Cardiac fibroblast (primary cell): ENCODE measurements at regions not wholly inside any gene's neighbourhood (a gene's known extent, or its start where the extent isn't known, plus 50 kb on each side); places are given as distances from the start of the nearest gene placed in this dataset.

ENCODE experiments used
- DNase-seq, 2 donors: peaks; one replicate each; pipeline versions ENCODE4 v3.0.0 to v3.0.0-alpha.2; 2010; ENCODE audit warnings: low read depth in 2 of 2
- H3K4me3 ChIP-seq, 2 donors: replicated peaks in 1 of 2; 1 replicate in 1 of 2; 2 replicates in 1 of 2; pipeline ENCODE4 v1.5.1; 2011; ENCODE audit warnings: low read depth in 2 of 2, low read length in 2 of 2, mild to moderate bottlenecking in 2 of 2, moderate library complexity in 1 of 2
- CTCF ChIP-seq: IDR thresholded peaks from one replicate; pipeline ENCODE4 v1.5.1; 2011; ENCODE audit warnings: low read depth, mild to moderate bottlenecking, low read length, inconsistent platforms

GRCh38 chr7:32406386-32406785 lies 83.8 kb downstream of the LSM5 start:
- DNase-seq = no peak
- no peak for TF ChIP-seq CTCF
- H3K4me3 ChIP-seq = no peak overlapping the region

GRCh38 chr7:32403463-32404229 lies 86.5 kb downstream of the LSM5 start:
- DNase-seq = no peak
- no peak for TF ChIP-seq CTCF
- no peak overlapping the region for H3K4me3 ChIP-seq

- H3K4me3 ChIP-seq = no peak overlapping the region
- TF ChIP-seq CTCF = no peak
- DNase-seq = no peak
Observed at GRCh38 chr7:32400676-32401075, 89.5 kb downstream of the LSM5 start.

DNA sequence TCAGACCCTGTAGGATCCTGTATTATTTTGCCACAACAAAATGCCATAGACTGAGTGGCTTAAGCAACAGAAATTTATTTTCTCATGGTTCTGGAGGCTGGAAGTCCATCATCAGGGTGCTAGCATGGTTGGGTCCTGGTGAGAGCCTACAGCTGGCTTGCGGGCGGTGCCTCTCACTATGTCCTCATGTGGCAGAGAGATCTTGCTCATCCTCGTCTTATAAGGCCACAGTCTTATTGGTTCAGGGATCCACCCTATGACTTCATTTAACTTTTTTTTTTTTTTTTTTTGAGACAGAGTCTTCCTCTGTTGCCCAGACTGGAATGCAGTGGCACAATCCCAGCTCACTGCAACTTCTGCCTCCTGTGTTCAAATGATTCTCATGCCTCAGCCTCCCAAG lies 90.9 kb downstream of the LSM5 start:
- no peak overlapping the region for H3K4me3 ChIP-seq
- TF ChIP-seq CTCF = no peak
- no peak for DNase-seq

DNA sequence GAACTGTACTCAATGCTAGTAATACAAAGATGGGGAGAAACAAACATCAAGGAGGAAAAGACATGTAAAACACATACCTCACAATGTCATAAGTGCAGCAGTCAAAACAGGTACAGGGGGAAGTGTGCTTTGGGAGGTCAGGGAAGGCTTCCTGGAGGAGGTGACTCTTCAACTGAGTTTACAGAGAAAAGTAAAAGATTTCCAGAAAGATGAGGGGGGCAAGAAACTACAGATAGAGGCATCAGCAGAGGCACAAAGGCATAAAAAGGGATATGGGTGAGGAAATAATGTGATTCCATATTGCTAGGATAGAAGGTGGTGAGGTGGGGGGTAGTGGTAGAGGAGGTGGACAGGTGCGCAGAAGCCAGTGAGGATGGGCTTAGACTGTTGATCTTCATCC lies 95.0 kb downstream of the LSM5 start:
- TF ChIP-seq CTCF = no peak
- DNase-seq = no peak
- no peak overlapping the region for H3K4me3 ChIP-seq

- H3K4me3 ChIP-seq = no peak overlapping the region
- no peak for TF ChIP-seq CTCF
- DNase-seq = no peak
Observed at GRCh38 chr7:32393861-32394260, 96.3 kb downstream of the LSM5 start.

- no peak overlapping the region for H3K4me3 ChIP-seq
- DNase-seq = no peak
- TF ChIP-seq CTCF = no peak
Observed at GRCh38 chr7:32390210-32390609, 100.0 kb downstream of the LSM5 start.
